ENCODE measurements at regions not wholly inside any gene's neighbourhood (a gene's known extent, or its start where the extent isn't known, plus 50 kb on each side); places are given as distances from the start of the nearest gene placed in this dataset.

DNA sequence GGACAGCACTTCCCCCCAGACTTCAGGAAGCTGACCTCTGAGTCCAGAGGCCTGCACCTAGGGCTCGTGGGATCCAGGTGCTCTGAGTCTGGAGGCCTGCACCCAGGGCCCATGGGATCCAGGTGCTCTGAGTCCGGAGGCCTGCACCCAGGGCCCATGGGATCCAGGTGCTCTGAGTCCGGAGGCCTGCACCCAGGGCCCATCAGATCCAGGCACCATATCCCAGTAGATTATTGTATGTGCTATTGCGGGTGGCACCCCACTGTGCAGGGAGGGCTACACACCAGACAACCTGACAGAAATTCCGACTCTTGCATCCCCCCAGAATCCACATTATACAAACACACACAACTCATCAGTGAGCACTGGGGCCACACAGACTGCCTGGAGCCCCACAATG is 515.2 kb downstream of the EIPR1 start:
- no peak for TF ChIP-seq ZNF274 (IDR thresholded peaks at IDR 0.05; ENCODE audit: low read depth, low read length)
- TF ChIP-seq YY1 (IDR thresholded peaks at IDR 0.05; ENCODE audit: insufficient read depth, insufficient read length), result no peak

All from NT2/D1 (cell line).